ENCODE measurements at regions not wholly inside any gene's neighbourhood (a gene's known extent, or its start where the extent isn't known, plus 50 kb on each side); places are given as distances from the start of the nearest gene placed in this dataset.
A peak's percentile ranks its signal among the peaks of the same experiment; 100 is the strongest.

- no peaks in the 10 kb centered on the region for H3K9me3 Mint-ChIP-seq (ENCODE audit: low read depth)
- POLR2A ChIA-PET: no interaction called here
- H3K4me1 Mint-ChIP-seq: no peaks in the 10 kb centered on the region
- H3K27ac Mint-ChIP-seq: no peak overlapping the region
- ATAC-seq (no peak), DNase-seq (no peak)
- H3K4me3 Mint-ChIP-seq: no peak overlapping the region
- H3K27me3 Mint-ChIP-seq: peaks cover 13% of the 10 kb centered on the region
- CTCF ChIA-PET: interaction anchor here (0.7 kb wide), 1 partner anchor 128 kb away, joined by 3 read pairs; no protein-coding TSS in a partner anchor
- no peaks in the 10 kb centered on the region for H3K36me3 Mint-ChIP-seq (ENCODE audit: low read depth)
- intact Hi-C loops (cut with DNase I, micrococcal nuclease): no loop called here
These were observed 267.1 kb downstream of the UTP18 start for GRCh38 chr17:51527225-51527982.

GRCh38 chr17:51528111-51528510 is 267.8 kb downstream of the UTP18 start:
- intact Hi-C loops (cut with DNase I, micrococcal nuclease): no loop called here
- no peak overlapping the region for H3K4me3 Mint-ChIP-seq

DNA sequence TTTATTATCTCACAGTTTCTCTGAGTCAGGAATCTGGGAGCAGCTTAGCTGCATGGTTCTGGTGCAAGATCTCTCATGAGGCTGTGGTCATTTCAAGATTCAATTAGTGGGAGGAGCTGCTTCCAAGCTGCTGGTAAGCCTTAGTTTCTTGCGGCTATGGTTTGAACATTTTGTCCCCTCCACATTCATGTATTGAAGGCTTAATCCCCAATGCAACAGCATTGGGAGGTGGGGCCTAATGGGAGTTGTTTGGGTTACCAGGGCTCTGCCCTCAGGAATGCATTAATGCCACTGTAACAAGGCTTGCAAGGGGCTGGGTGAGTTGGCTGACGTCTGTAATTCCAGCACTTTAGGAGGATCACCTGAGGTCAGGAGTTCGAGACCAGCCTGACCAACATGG is 272.9 kb downstream of the UTP18 start:
- Mint-ChIP-seq H3K4me1 (no peaks in the 10 kb centered on the region), H3K27me3 (peaks cover 2% of the 10 kb centered on the region), H3K4me3 (no peak overlapping the region), H3K9me3 (ENCODE audit: low read depth) (no peaks in the 10 kb centered on the region), H3K27ac (no peak overlapping the region), H3K36me3 (ENCODE audit: low read depth) (no peaks in the 10 kb centered on the region)
- CTCF ChIA-PET: no interaction called here
- POLR2A ChIA-PET: no interaction called here
- intact Hi-C loops (cut with DNase I, micrococcal nuclease): loop anchor here in 1 of 2 experiments (10.0 kb wide), 1 partner anchor 158 kb away; no protein-coding TSS in a partner anchor
- DNase-seq (no peak), ATAC-seq (no peak)

More at GRCh38 chr17:51528111-51528510, 267.8 kb downstream of the UTP18 start:
- H3K9me3 Mint-ChIP-seq (ENCODE audit: low read depth): no peaks in the 10 kb centered on the region
- peaks cover 13% of the 10 kb centered on the region for H3K27me3 Mint-ChIP-seq
- H3K36me3 Mint-ChIP-seq (ENCODE audit: low read depth): no peaks in the 10 kb centered on the region
- POLR2A ChIA-PET: no interaction called here
- DNase-seq: no peak
- ATAC-seq: no peak
- H3K27ac Mint-ChIP-seq: no peak overlapping the region
- H3K4me1 Mint-ChIP-seq: no peaks in the 10 kb centered on the region
- CTCF ChIA-PET: no interaction called here

DNA sequence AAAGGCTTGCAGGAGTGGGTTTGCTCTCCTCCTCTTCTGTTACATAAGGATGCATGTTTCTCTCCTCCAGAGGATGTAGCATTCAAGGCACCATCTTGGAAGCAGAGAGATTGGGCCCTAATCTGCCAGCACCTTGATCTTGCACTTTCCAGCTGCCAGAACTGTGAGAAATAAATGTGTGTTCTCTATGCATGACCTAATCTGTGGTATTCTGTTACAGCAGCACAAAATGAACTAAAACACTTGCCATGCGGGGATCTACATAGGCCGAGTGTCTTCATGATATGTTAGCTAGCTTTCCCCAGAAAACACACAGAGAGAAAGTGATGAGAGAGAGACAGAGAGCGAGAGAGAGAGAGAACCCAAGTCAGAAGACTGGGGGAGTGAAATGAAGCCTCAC is 273.5 kb downstream of the UTP18 start:
- intact Hi-C loops (cut with DNase I, micrococcal nuclease): loop anchor here in 1 of 2 experiments (10.0 kb wide), 1 partner anchor 159 kb away; no protein-coding TSS in a partner anchor
- ChIA-PET POLR2A (no interaction called here), CTCF (interaction anchor here (1.0 kb wide), 1 partner anchor 73 kb away, joined by 3 read pairs; no protein-coding TSS in a partner anchor)
- Mint-ChIP-seq H3K27ac (no peak overlapping the region), H3K36me3 (ENCODE audit: low read depth) (no peaks in the 10 kb centered on the region), H3K9me3 (ENCODE audit: low read depth) (no peaks in the 10 kb centered on the region), H3K4me1 (no peaks in the 10 kb centered on the region), H3K4me3 (no peak overlapping the region), H3K27me3 (peaks cover 2% of the 10 kb centered on the region)
- ATAC-seq (no peak), DNase-seq (no peak)

DNA sequence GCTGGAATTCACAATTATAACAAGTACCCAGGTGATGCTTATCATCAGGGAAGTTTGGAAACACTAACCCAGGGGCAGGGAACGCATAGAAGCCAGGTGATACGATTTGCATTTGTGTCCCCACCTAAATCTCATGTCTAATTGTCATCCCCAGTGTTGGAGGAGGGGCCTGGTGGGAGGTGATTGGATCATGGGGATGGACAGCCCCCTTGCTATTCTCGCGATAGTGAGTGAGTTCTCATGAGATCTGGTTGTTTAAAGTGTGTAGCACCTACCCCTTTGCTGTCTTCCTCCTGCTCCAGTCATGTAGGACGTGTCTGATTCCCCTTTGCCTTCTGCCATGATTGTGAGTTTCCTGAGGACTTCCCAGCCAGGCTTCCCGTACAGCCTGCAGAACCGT is 276.3 kb downstream of the UTP18 start:
- Mint-ChIP-seq H3K4me1 (peaks cover 6% of the 10 kb centered on the region), H3K27ac (no peak overlapping the region), H3K4me3 (no peak overlapping the region), H3K27me3 (no peaks in the 10 kb centered on the region), H3K9me3 (ENCODE audit: low read depth) (no peaks in the 10 kb centered on the region), H3K36me3 (ENCODE audit: low read depth) (no peaks in the 10 kb centered on the region)
- ChIA-PET CTCF (no interaction called here), POLR2A (no interaction called here)
- no peak for DNase-seq
- ATAC-seq: no peak
- intact Hi-C loops (cut with DNase I, micrococcal nuclease): loop anchor here in 1 of 2 experiments (10.0 kb wide), 1 partner anchor 162 kb away; no protein-coding TSS in a partner anchor

DNA sequence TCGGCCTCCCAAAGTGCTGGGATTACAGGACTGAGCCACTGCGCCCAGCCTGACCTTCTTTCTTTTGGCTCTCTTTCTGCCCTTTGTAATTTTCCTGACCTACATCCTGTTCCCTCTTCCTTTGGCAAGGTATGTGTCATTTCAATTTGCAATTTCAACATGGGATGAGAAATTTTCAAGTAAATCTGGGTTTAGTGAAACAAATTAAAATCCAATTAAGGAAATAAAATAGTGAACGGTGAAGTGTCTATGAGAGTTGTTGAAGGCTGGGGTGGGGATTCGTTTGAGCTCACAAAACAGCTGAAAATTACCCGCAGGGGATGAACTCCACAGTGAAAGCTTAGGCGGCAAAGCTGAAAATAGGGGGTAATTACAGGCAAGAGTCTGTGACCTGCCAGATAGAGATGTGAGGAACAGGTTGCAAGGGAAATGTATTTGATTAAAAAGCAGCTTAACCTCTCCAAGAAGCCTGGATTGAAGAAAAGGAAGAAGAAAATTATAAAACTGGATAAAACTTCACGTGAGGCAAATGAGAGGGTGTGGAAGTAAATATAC is 277.7 kb downstream of the UTP18 start:
- Mint-ChIP-seq H3K9me3 (ENCODE audit: low read depth) (no peaks in the 10 kb centered on the region), H3K4me1 (peaks cover 6% of the 10 kb centered on the region), H3K27me3 (no peaks in the 10 kb centered on the region), H3K4me3 (no peak overlapping the region), H3K27ac (no peak overlapping the region), H3K36me3 (ENCODE audit: low read depth) (no peaks in the 10 kb centered on the region)
- DNase-seq: no peak
- ChIA-PET POLR2A (no interaction called here), CTCF (interaction anchor here (0.6 kb wide), 1 partner anchor 112 kb away, joined by 3 read pairs; no protein-coding TSS in a partner anchor)
- intact Hi-C loops (cut with DNase I, micrococcal nuclease): loop anchor here in 1 of 2 experiments (10.0 kb wide), 1 partner anchor 163 kb away; no protein-coding TSS in a partner anchor
- no peak for ATAC-seq

DNA sequence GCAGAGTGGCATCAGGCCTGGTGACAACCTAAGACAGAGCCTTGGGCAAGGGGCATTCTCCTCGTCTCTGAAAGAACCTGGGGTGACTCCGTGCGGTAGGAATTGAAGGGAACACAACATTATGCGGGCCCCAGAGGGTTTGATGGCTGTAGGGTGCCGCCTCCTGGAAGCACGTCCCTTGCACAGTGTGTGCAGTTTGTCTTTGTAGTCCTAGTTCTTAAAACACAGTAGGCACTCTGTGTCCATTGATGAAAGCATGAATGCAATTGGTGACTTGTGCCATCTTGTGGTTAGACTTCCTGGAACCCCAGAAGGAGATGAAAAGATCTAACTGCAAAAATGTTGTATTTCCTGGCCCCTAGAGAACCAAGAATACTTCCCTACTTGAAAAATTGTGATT is 279.8 kb downstream of the UTP18 start:
- ChIA-PET POLR2A (no interaction called here), CTCF (interaction anchor here (0.6 to 1.0 kb wide), 2 partner anchors 12 to 61 kb away, joined by 3 to 4 read pairs; no protein-coding TSS in a partner anchor)
- Mint-ChIP-seq H3K9me3 (ENCODE audit: low read depth) (no peaks in the 10 kb centered on the region), H3K4me1 (peaks cover 6% of the 10 kb centered on the region), H3K36me3 (ENCODE audit: low read depth) (no peaks in the 10 kb centered on the region), H3K27me3 (no peaks in the 10 kb centered on the region), H3K4me3 (no peak overlapping the region), H3K27ac (no peak overlapping the region)
- DNase-seq (peak; percentile 28), ATAC-seq (peak; percentile 19)
- intact Hi-C loops (cut with DNase I, micrococcal nuclease): loop anchor here in 1 of 2 experiments (1.0 kb wide), 1 partner anchor 169 kb away; no protein-coding TSS in a partner anchor

- ATAC-seq (no peak), DNase-seq (no peak)
- intact Hi-C loops (cut with DNase I, micrococcal nuclease): no loop called here
- H3K27me3 Mint-ChIP-seq: no peaks in the 10 kb centered on the region
- no peak overlapping the region for H3K4me3 Mint-ChIP-seq
- no peaks in the 10 kb centered on the region for H3K9me3 Mint-ChIP-seq (ENCODE audit: low read depth)
- H3K36me3 Mint-ChIP-seq (ENCODE audit: low read depth): no peaks in the 10 kb centered on the region
- ChIA-PET POLR2A (no interaction called here), CTCF (no interaction called here)
- peaks cover 6% of the 10 kb centered on the region for H3K4me1 Mint-ChIP-seq
- H3K27ac Mint-ChIP-seq: no peak overlapping the region
These were observed 280.9 kb downstream of the UTP18 start for GRCh38 chr17:51541215-51541614.

- Mint-ChIP-seq H3K4me3 (no peak overlapping the region), H3K36me3 (ENCODE audit: low read depth) (no peaks in the 10 kb centered on the region), H3K27ac (no peak overlapping the region), H3K27me3 (no peaks in the 10 kb centered on the region), H3K9me3 (ENCODE audit: low read depth) (no peaks in the 10 kb centered on the region), H3K4me1 (no peaks in the 10 kb centered on the region)
- ATAC-seq (no peak), DNase-seq (no peak)
- intact Hi-C loops (cut with DNase I, micrococcal nuclease): no loop called here
- CTCF ChIA-PET: no interaction called here
- POLR2A ChIA-PET: no interaction called here
These were observed 285.8 kb downstream of the UTP18 start for GRCh38 chr17:51546114-51546513.

GRCh38 chr17:51548125-51548524 is 287.8 kb downstream of the UTP18 start:
- POLR2A ChIA-PET: no interaction called here
- Mint-ChIP-seq H3K9me3 (ENCODE audit: low read depth) (no peaks in the 10 kb centered on the region), H3K36me3 (ENCODE audit: low read depth) (no peaks in the 10 kb centered on the region), H3K4me3 (no peak overlapping the region), H3K27me3 (peaks cover 2% of the 10 kb centered on the region), H3K4me1 (no peaks in the 10 kb centered on the region), H3K27ac (no peak overlapping the region)
- ATAC-seq (no peak), DNase-seq (no peak)
- CTCF ChIA-PET: no interaction called here
- intact Hi-C loops (cut with DNase I, micrococcal nuclease): no loop called here

GRCh38 chr17:51555153-51555552 is 294.8 kb downstream of the UTP18 start:
- no peak overlapping the region for H3K27ac Mint-ChIP-seq
- DNase-seq (no peak), ATAC-seq (no peak)
- no peaks in the 10 kb centered on the region for H3K9me3 Mint-ChIP-seq (ENCODE audit: low read depth)
- ChIA-PET CTCF (interaction anchor here (0.6 kb wide), 1 partner anchor 146 kb away, joined by 7 read pairs; no protein-coding TSS in a partner anchor), POLR2A (no interaction called here)
- no peaks in the 10 kb centered on the region for H3K36me3 Mint-ChIP-seq (ENCODE audit: low read depth)
- H3K4me1 Mint-ChIP-seq: no peaks in the 10 kb centered on the region
- peaks cover 10% of the 10 kb centered on the region for H3K27me3 Mint-ChIP-seq
- H3K4me3 Mint-ChIP-seq: no peak overlapping the region
- intact Hi-C loops (cut with DNase I, micrococcal nuclease): no loop called here

GRCh38 chr17:51559778-51560177 is 299.4 kb downstream of the UTP18 start:
- H3K4me1 Mint-ChIP-seq: no peaks in the 10 kb centered on the region
- POLR2A ChIA-PET: no interaction called here
- ATAC-seq (no peak), DNase-seq (no peak)
- no peak overlapping the region for H3K27ac Mint-ChIP-seq
- CTCF ChIA-PET: no interaction called here
- intact Hi-C loops (cut with DNase I, micrococcal nuclease): loop anchor here in 1 of 2 experiments (10.0 kb wide), 1 partner anchor 55 kb away; no protein-coding TSS in a partner anchor
- H3K36me3 Mint-ChIP-seq (ENCODE audit: low read depth): no peaks in the 10 kb centered on the region
- peaks cover 17% of the 10 kb centered on the region for H3K27me3 Mint-ChIP-seq
- H3K4me3 Mint-ChIP-seq: no peak overlapping the region
- H3K9me3 Mint-ChIP-seq (ENCODE audit: low read depth): no peaks in the 10 kb centered on the region

Data from activated CD4-positive, alpha-beta T cell treated with anti-CD3 and anti-CD28 coated beads for 36 hours (primary cell).